GM13977 (cell line): ENCODE measurements at regions not wholly inside any gene's neighbourhood (a gene's known extent, or its start where the extent isn't known, plus 50 kb on each side); places are given as distances from the start of the nearest gene placed in this dataset.

ENCODE experiments used
- DNase-seq: peaks from one replicate; pipeline ENCODE4 v3.0.0; 2012; ENCODE audit warnings: low spot score
- in situ Hi-C: fragments of 300-500 bp; cut with MboI; formaldehyde crosslinking; loops from one replicate; pipeline ENCODE4 v1.12.0; 2022; ENCODE audit warnings: low sequenced_read_pairs, low pct_unique_long_range_greater_than_20kb, mixed read lengths, inconsistent platforms; ENCODE audit not compliant: unreplicated experiment
- TF ChIP-seq, protein P1 (sequence below): IDR thresholded peaks from 2 replicates; pipeline ENCODE4 v1.5.1; 2012; ENCODE audit warnings: mild to moderate bottlenecking, control low read depth; ENCODE audit not compliant: insufficient read depth; ENCODE audit errors: extremely low read depth, missing control alignments

DNA sequence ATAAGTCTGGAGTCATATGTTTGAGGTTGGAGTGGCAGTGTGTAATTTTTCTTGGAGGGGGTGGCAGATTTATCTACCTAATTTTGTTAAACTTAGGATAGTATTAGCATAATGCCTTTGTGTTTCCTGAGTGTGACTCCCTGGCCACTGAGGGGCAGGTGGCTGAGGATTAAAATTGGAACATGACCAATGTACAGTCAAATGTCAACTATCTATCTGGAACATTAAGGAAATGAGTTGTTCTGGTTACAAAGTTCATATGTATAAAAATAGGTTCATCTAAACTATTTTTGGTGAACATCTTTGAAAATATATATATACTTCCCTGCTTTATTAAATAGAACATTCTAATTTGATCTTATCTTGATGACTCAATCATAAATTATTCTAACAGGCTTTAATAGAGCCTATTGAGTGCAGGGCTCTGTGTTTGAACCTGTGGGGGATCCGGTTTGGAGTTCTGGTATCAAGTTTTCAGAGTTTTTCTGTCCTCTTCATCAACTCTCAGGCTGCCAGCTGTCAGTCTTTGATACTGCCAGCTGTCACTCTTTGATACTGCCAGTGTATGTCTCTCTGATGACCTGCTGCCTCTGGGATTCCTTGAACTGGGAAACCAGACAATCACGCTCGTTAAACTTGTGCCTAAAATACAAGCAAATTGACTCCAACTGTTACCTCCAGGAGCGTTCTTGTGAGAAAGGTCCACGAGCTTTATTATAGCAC lies 309.6 kb downstream of the METTL15 start:
- TF ChIP-seq, protein P1, sequence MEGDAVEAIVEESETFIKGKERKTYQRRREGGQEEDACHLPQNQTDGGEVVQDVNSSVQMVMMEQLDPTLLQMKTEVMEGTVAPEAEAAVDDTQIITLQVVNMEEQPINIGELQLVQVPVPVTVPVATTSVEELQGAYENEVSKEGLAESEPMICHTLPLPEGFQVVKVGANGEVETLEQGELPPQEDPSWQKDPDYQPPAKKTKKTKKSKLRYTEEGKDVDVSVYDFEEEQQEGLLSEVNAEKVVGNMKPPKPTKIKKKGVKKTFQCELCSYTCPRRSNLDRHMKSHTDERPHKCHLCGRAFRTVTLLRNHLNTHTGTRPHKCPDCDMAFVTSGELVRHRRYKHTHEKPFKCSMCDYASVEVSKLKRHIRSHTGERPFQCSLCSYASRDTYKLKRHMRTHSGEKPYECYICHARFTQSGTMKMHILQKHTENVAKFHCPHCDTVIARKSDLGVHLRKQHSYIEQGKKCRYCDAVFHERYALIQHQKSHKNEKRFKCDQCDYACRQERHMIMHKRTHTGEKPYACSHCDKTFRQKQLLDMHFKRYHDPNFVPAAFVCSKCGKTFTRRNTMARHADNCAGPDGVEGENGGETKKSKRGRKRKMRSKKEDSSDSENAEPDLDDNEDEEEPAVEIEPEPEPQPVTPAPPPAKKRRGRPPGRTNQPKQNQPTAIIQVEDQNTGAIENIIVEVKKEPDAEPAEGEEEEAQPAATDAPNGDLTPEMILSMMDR: no peak
- no peak for DNase-seq
- in situ Hi-C loops: no loop called here

DNA sequence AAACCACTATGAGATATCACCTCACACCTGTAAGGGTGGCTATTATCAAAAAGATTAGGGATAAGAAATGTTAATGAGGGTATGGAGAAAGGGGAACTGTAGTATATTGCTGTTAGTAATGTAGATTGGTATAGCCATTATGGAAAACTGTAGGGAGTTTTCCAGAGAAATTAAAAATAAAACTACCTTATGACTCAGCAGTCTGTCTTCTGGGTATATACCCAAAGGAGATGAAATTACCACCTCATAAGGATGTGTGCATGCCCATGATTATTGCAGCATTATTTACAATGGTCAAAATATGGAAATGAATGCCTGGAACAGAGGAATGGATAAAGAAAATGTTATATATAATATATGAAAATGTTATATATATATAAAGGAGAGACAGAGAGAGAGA lies 303.8 kb downstream of the METTL15 start:
- in situ Hi-C loops: no loop called here
- TF ChIP-seq, protein P1: no peak
- DNase-seq: no peak

DNA sequence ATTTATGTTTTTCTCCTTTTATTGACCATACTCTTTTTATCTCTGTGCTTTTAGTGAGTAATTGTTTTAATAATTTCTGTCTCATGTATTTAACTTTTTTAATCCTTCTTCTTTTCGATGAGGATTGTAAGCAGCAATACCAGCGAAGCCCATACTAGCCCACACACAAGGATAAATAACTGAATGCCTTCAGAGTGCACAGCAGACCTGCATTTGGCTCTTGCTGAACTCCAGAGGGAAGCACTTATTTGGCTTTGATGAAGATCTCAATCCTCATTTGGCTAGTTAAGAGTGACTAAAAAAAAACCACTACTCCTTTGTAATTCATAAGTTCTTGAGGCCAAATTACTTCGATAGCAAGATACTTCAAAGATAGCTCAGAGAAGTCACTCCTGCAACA lies 293.3 kb downstream of the METTL15 start:
- TF ChIP-seq, protein P1: no peak
- in situ Hi-C loops: no loop called here
- DNase-seq: no peak

DNA sequence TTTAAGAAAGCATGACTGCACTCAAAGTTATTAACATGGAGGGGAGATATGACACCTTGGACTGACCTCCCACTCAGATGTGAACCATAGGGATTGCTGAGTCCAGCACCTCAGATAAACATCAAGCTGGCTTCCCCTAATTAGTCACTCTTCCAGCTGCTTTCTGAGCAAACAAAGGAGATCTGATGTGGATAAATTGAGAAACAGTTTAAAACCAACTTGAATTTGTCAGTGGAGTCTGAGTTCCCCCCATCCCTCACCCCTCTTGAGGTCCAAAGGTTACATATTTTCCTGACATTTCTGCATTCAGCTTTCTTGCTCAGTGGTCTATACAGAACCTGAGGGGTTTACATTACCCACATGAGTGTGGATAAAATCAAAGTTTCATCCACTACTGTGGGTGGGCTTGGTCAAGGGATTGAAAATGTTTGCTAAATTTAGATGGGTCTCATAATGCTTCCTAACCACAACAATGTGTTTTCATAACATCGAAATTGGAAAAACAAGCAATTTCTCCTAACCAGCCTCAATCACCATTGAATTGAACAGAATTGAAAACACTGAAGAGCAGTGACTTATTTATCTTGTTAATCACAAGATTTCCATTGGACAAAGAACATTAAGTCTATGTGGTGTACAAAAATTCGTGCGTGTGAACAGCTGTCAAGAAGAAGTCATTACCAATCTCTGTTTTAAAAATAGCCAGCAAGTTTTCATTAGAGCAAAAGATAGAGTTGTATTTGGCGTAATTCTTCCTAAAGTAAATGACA lies 292.3 kb downstream of the METTL15 start:
- no peak for DNase-seq
- TF ChIP-seq, protein P1: no peak
- in situ Hi-C loops: no loop called here

DNA sequence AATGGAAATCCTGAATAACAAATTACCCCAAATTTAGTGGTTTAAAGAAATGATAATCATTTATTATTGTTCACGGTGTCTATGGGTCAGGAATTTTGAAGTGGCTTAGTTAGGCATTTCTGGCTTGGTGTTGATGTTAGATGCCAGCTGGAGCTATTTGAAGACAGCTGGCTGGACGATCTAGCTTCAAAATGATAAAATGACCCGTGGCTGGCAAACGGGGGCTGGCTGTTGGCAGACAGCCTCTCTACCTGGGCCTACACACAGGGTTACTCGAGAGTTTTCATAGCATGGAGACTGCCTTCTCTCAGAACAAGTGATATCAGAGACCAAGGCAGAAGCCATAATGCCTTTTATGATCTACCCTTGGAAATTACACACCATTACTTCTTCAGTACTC lies 285.2 kb downstream of the METTL15 start:
- in situ Hi-C loops: no loop called here
- TF ChIP-seq, protein P1: no peak
- no peak for DNase-seq

DNA sequence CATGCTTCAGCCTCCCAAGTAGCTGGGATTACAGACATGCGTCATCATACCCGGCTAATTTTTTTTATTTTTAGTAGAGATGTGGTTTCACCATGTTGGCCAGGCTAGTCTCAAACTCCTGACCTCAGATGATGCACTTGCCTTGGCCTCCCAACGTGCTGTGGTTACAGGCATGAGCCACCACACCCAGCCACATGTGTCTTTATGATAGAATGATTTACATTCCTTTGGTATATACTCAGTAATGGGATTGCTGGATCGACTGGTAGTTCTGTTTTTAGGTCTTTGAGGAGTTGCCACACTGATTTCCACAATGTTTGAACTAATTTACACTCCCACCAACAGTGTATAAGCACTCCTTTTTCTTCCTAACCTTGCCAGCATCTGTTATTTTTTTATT lies 276.2 kb downstream of the METTL15 start:
- DNase-seq: no peak
- in situ Hi-C loops: no loop called here
- TF ChIP-seq, protein P1: no peak
